ENCODE measurements at regions not wholly inside any gene's neighbourhood (a gene's known extent, or its start where the extent isn't known, plus 50 kb on each side); places are given as distances from the start of the nearest gene placed in this dataset.

GRCh38 chr7:67705850-67706249, 709.2 kb downstream of the TYW1 start:
- DNase-seq = no peak

GRCh38 chr7:67711706-67712105, 715.1 kb downstream of the TYW1 start:
- DNase-seq = no peak

GRCh38 chr7:67713451-67714056, 716.9 kb downstream of the TYW1 start:
- no peak for DNase-seq

GRCh38 chr7:67716729-67717128, 720.1 kb downstream of the TYW1 start:
- no peak for DNase-seq

- no peak for DNase-seq
Observed at GRCh38 chr7:67723591-67723990, 727.0 kb downstream of the TYW1 start.

- no peak for DNase-seq
Observed at GRCh38 chr7:67724435-67724834, 727.8 kb downstream of the TYW1 start.

- no peak for DNase-seq
Observed at GRCh38 chr7:67724955-67725354, 728.3 kb downstream of the TYW1 start.

GRCh38 chr7:67725423-67725822, 728.8 kb downstream of the TYW1 start:
- no peak for DNase-seq

- DNase-seq = no peak
Observed at GRCh38 chr7:67729771-67730170, 733.1 kb downstream of the TYW1 start.

GRCh38 chr7:67731704-67732103, 735.1 kb downstream of the TYW1 start:
- no peak for DNase-seq

GRCh38 chr7:67732898-67733297, 736.3 kb downstream of the TYW1 start:
- DNase-seq = no peak

GRCh38 chr7:67738145-67738544, 741.5 kb downstream of the TYW1 start:
- DNase-seq = no peak

GRCh38 chr7:67738958-67739357, 742.3 kb downstream of the TYW1 start:
- DNase-seq = no peak

GRCh38 chr7:67743501-67743900, 746.9 kb downstream of the TYW1 start:
- no peak for DNase-seq

GRCh38 chr7:67752227-67752626, 755.6 kb downstream of the TYW1 start:
- no peak for DNase-seq

- no peak for DNase-seq
Observed at GRCh38 chr7:67753891-67754290, 757.3 kb downstream of the TYW1 start.

GRCh38 chr7:67754651-67755050, 758.0 kb downstream of the TYW1 start:
- DNase-seq = no peak

GRCh38 chr7:67758551-67758950, 761.9 kb downstream of the TYW1 start:
- no peak for DNase-seq

- no peak for DNase-seq
Observed at GRCh38 chr7:67760971-67761370, 764.3 kb downstream of the TYW1 start.

- DNase-seq = no peak
Observed at GRCh38 chr7:67762516-67762915, 765.9 kb downstream of the TYW1 start.

GRCh38 chr7:67764289-67764688, 767.7 kb downstream of the TYW1 start:
- DNase-seq = no peak

GRCh38 chr7:67765481-67766175, 769.0 kb downstream of the TYW1 start:
- DNase-seq = no peak

GRCh38 chr7:67766906-67767410, 770.3 kb downstream of the TYW1 start:
- no peak for DNase-seq

GRCh38 chr7:67771846-67772605, 775.4 kb downstream of the TYW1 start:
- no peak for DNase-seq
